A549 (cell line): ENCODE measurements at regions not wholly inside any gene's neighbourhood (a gene's known extent, or its start where the extent isn't known, plus 50 kb on each side); places are given as distances from the start of the nearest gene placed in this dataset.

Source experiments
- ATAC-seq, 2 experiments: fragments of 200-7000 bp in 1 of 2; fragments of >200 bp in 1 of 2; cut with Nextera tagmentation in 1 of 2; cut with Tn5 transposase in 1 of 2; 3 replicates each; pipeline versions ENCODE4 v1.8.0 to v1.9.1; 2018 to 2020; ENCODE audit warnings: mild to moderate bottlenecking in 1 of 2, moderate library complexity in 1 of 2
- CTCF ChIA-PET: fragments of 300-600 bp; sonication (Branson Sonifier 250); formaldehyde crosslinking; extraction: SDS; loops from one replicate; lab custom pipeline; 2021; ENCODE audit warnings: antibody characterized with exemption, inconsistent platforms; lab: Yijun Ruan, JAX
- POLR2A ChIA-PET: fragments of 350-600 bp; formaldehyde crosslinking; extraction: SDS; loops from one replicate; lab custom pipeline; 2021; ENCODE audit warnings: antibody characterized with exemption, inconsistent platforms; lab: Yijun Ruan, JAX
- DNase-seq, 2 experiments: peaks; one replicate each; pipeline versions ENCODE4 v3.0.0 to v3.0.0-alpha.2; 2011 to 2016; ENCODE audit warnings: low read depth in 1 of 2, low spot score in 1 of 2
- FAIRE-seq: peaks from 2 replicates; lab custom pipeline; 2011; peaks lifted over from hg19 to GRCh38; lab: Jason Lieb, UNC
- H3K27ac ChIP-seq, 2 experiments: fragments of >200 bp; sonication (Bioruptor Twin); formaldehyde crosslinking; 3 replicates each; pipeline ENCODE4 v1.5.1; 2016 to 2017
- H3K4me1 ChIP-seq: fragments of >200 bp; sonication (Bioruptor Twin); formaldehyde crosslinking; 3 replicates; pipeline ENCODE4 v1.6.1; 2016
- H3K4me2 ChIP-seq: fragments of >200 bp; sonication (Bioruptor Twin); formaldehyde crosslinking; 3 replicates; pipeline ENCODE4 v1.6.1; 2016
- H3K4me3 ChIP-seq: fragments of >200 bp; sonication (Bioruptor Twin); formaldehyde crosslinking; 3 replicates; pipeline ENCODE4 v1.5.1; 2016
- H3K9me3 ChIP-seq: fragments of >200 bp; sonication (Bioruptor Twin); formaldehyde crosslinking; 3 replicates; pipeline ENCODE4 v1.6.1; 2016
- BCL3 ChIP-seq: fragments of >200 bp; sonication (Bioruptor Twin); formaldehyde crosslinking; IDR thresholded peaks from 3 replicates; pipeline ENCODE4 v1.6.1; 2016
- CBX2 ChIP-seq: fragments of 200-600 bp; sonication (generic); IDR thresholded peaks from 2 replicates; pipeline ENCODE4 v1.6.1; 2016; ENCODE audit warnings: low read depth, mild to moderate bottlenecking, borderline replicate concordance
- CEBPB ChIP-seq, 2 experiments: fragments of >200 bp in 1 of 2; sonication (Bioruptor Twin) in 1 of 2; formaldehyde crosslinking in 1 of 2; IDR thresholded peaks; 2 replicates each; pipeline ENCODE4 v1.6.1; 2012 to 2016
- CHD2 ChIP-seq: fragments of 150-350 bp; IDR thresholded peaks from 2 replicates; pipeline ENCODE4 v1.6.1; 2014; ENCODE audit warnings: low read length; ENCODE audit not compliant: partially characterized antibody
- CTCF ChIP-seq: fragments of >200 bp; sonication (Bioruptor Twin); formaldehyde crosslinking; IDR thresholded peaks from 3 replicates; pipeline ENCODE4 v1.5.1; 2016
- EHF ChIP-seq: fragments of 250-450 bp; sonication (Bioruptor Pico); IDR thresholded peaks from 2 replicates; pipeline ENCODE4 v1.5.0; 2020; ENCODE audit warnings: mild to moderate bottlenecking
- ESRRA ChIP-seq: fragments of 150-350 bp; IDR thresholded peaks from 2 replicates; pipeline ENCODE4 v1.6.1; 2014; ENCODE audit warnings: mild to moderate bottlenecking, low read length, borderline replicate concordance
- FOXS1 ChIP-seq: fragments of 250-450 bp; sonication (Bioruptor Pico); IDR thresholded peaks from 2 replicates; pipeline ENCODE4 v1.5.0; 2020; ENCODE audit warnings: mild to moderate bottlenecking, moderate library complexity
- HOXA7 ChIP-seq: fragments of 250-450 bp; sonication (Bioruptor Pico); IDR thresholded peaks from 2 replicates; pipeline ENCODE4 v1.5.0; 2020; ENCODE audit warnings: mild to moderate bottlenecking, moderate library complexity
- JUN ChIP-seq, 2 experiments: fragments of >200 bp; sonication (Bioruptor Twin); formaldehyde crosslinking; IDR thresholded peaks; 2 replicates in 1 of 2; 3 replicates in 1 of 2; pipeline ENCODE4 v1.6.1; 2016 to 2017
- JUNB ChIP-seq: fragments of >200 bp; sonication (Bioruptor Twin); formaldehyde crosslinking; IDR thresholded peaks from 2 replicates; pipeline ENCODE4 v1.6.1; 2016
- MYC ChIP-seq: IDR thresholded peaks from 2 replicates; pipeline ENCODE4 v1.6.1; 2012; ENCODE audit warnings: mild to moderate bottlenecking, inconsistent platforms, low read length, improper control_type of control experiment, borderline replicate concordance
- NPAS2 ChIP-seq: fragments of 250-450 bp; sonication (Bioruptor Pico); IDR thresholded peaks from 2 replicates; pipeline ENCODE4 v1.8.0; 2022; ENCODE audit warnings: mild to moderate bottlenecking, moderate library complexity, borderline replicate concordance
- NR3C1 ChIP-seq: fragments of >200 bp; sonication (Bioruptor Twin); formaldehyde crosslinking; IDR thresholded peaks from 3 replicates; pipeline ENCODE4 v1.6.1; 2017
- RAD21 ChIP-seq, 2 experiments: fragments of >200 bp in 1 of 2; sonication (Bioruptor Twin) in 1 of 2; formaldehyde crosslinking in 1 of 2; IDR thresholded peaks in 1 of 2; conservative IDR thresholded peaks in 1 of 2; 2 replicates in 1 of 2; 3 replicates in 1 of 2; pipeline ENCODE4 v1.6.1; 2012 to 2018; ENCODE audit warnings: inconsistent platforms in 1 of 2
- REST ChIP-seq: fragments of 200-600 bp; sonication (generic); IDR thresholded peaks from 2 replicates; pipeline ENCODE4 v1.6.1; 2016; ENCODE audit warnings: antibody characterized with exemption, mild to moderate bottlenecking, moderate library complexity
- SMC3 ChIP-seq: fragments of >200 bp; sonication (Bioruptor Twin); formaldehyde crosslinking; IDR thresholded peaks from 3 replicates; pipeline ENCODE4 v1.6.1; 2018; ENCODE audit warnings: inconsistent platforms
- SREBF2 ChIP-seq: fragments of 450-650 bp; IDR thresholded peaks from 2 replicates; pipeline ENCODE4 v1.6.1; 2014; ENCODE audit warnings: mild to moderate bottlenecking, moderate library complexity
- TFCP2L1 ChIP-seq: fragments of 250-450 bp; sonication (Bioruptor Pico); IDR thresholded peaks from 2 replicates; pipeline ENCODE4 v1.5.0; 2021; ENCODE audit warnings: mild to moderate bottlenecking
- ZC3H11A ChIP-seq: fragments of 450-650 bp; IDR thresholded peaks from 2 replicates; pipeline ENCODE4 v1.6.1; 2014; ENCODE audit warnings: antibody characterized with exemption, mild to moderate bottlenecking
- ZNF302 ChIP-seq: fragments of 250-450 bp; sonication (Bioruptor Pico); IDR thresholded peaks from 2 replicates; pipeline ENCODE4 v1.9.0; 2021; ENCODE audit warnings: inconsistent platforms, mild to moderate bottlenecking, moderate library complexity
- ZSCAN20 ChIP-seq: fragments of 250-450 bp; sonication (Bioruptor Pico); IDR thresholded peaks from 2 replicates; pipeline ENCODE4 v1.8.0; 2022; ENCODE audit warnings: mild to moderate bottlenecking, moderate library complexity
- WGBS: methylation state at CpG from one replicate; pipeline ENCODE4 v1.1.6; 2017; ENCODE audit errors: missing lambda C conversion rate; 5-methylcytosine and 5-hydroxymethylcytosine counted together

GRCh38 chr3:159804726-159805410 is 183.8 kb upstream of the IL12A start:
- no peak overlapping the region for H3K4me2 ChIP-seq
- TF ChIP-seq JUN (IDR thresholded peaks at IDR 0.05): no peak
- TF ChIP-seq CTCF: peak; percentile 96
- peak; percentile 98 to 99 for TF ChIP-seq RAD21 (conservative IDR thresholded peaks at IDR 0.05 in 1 of 2, IDR thresholded peaks at IDR 0.05 in 1 of 2)
- TF ChIP-seq CHD2: no peak
- TF ChIP-seq CEBPB (IDR thresholded peaks at IDR 0.05): no peak
- no peak for TF ChIP-seq ZC3H11A
- no peak for TF ChIP-seq BCL3
- peak; percentile 97 for TF ChIP-seq SMC3
- TF ChIP-seq MYC: no peak
- no peak for TF ChIP-seq JUNB
- H3K27ac ChIP-seq: peak overlapping the region in 1 of 2 experiments; percentile 57; a peak in 1 of 6 replicates
- H3K4me1 ChIP-seq: peaks cover 14% of the 10 kb centered on the region
- WGBS: 63% methylated on average over 5 of the region's 5 CpGs
- ChIA-PET POLR2A (interaction anchor here (1.1 to 1.5 kb wide), 2 partner anchors 38 to 41 kb away, joined by 4 to 5 read pairs; no protein-coding TSS in a partner anchor), CTCF (interaction anchor here (0.6 to 7.0 kb wide), 62 partner anchors 9 to 961 kb away, joined by 3 to 95 read pairs (median 5); partner anchors contain the start of gene IL12A)
- peak; percentile 70 for FAIRE-seq
- no peaks in the 10 kb centered on the region for H3K9me3 ChIP-seq
- peak; percentile 77 to 88 for DNase-seq
- peak; percentile 96 to 99 for ATAC-seq
- H3K4me3 ChIP-seq: no peak overlapping the region

- ATAC-seq: peak in 1 of 2 experiments; percentile 23; a peak in 3 of 6 replicates
- Histone ChIP-seq H3K4me1 (peaks cover 14% of the 10 kb centered on the region), H3K27ac (peak overlapping the region in 1 of 2 experiments; percentile 22; a peak in 1 of 6 replicates), H3K9me3 (no peaks in the 10 kb centered on the region), H3K4me2 (no peak overlapping the region), H3K4me3 (no peak overlapping the region)
- POLR2A ChIA-PET: interaction anchor here (1.1 to 1.5 kb wide), 2 partner anchors 39 to 41 kb away, joined by 4 to 5 read pairs; no protein-coding TSS in a partner anchor
- no peak for DNase-seq
- TF ChIP-seq RAD21 (conservative IDR thresholded peaks at IDR 0.05 in 1 of 2, IDR thresholded peaks at IDR 0.05 in 1 of 2) (no peak), SREBF2 (no peak), CBX2 (no peak), ZC3H11A (no peak), ZNF302 (CRISPR knock-in tag) (no peak), MYC (no peak), EHF (no peak), REST (no peak), CEBPB (IDR thresholded peaks at IDR 0.05) (no peak), ESRRA (no peak), JUNB (no peak), TFCP2L1 (CRISPR knock-in tag) (no peak), FOXS1 (CRISPR knock-in tag) (no peak), HOXA7 (CRISPR knock-in tag) (no peak), ZSCAN20 (CRISPR knock-in tag) (no peak), NPAS2 (CRISPR knock-in tag) (no peak), NR3C1 (no peak), CHD2 (no peak)
- CTCF ChIA-PET: interaction anchor here (0.6 to 7.0 kb wide), 63 partner anchors 9 to 959 kb away, joined by 3 to 95 read pairs (median 4); partner anchors contain the start of gene IL12A
- FAIRE-seq: no peak
- WGBS: 77% methylated on average over 1 of the region's 1 CpG
Measured at GRCh38 chr3:159805411-159805772, 183.2 kb upstream of the IL12A start.
